GM23338 (cell line): ENCODE measurements at regions not wholly inside any gene's neighbourhood (a gene's known extent, or its start where the extent isn't known, plus 50 kb on each side); places are given as distances from the start of the nearest gene placed in this dataset.

Source experiments
- ATAC-seq: fragments of 200-7000 bp; cut with Tn5 transposase; 3 replicates; pipeline ENCODE4 v1.9.1; 2020
- DNase-seq: peaks from one replicate; pipeline ENCODE4 v3.0.0-alpha.2; 2015; ENCODE audit warnings: low spot score
- H2AFZ ChIP-seq: fragments of 200-600 bp; sonication (generic); 2 replicates; pipeline ENCODE4 v1.8.0; 2016; ENCODE audit warnings: antibody characterized with exemption, mild to moderate bottlenecking, moderate library complexity
- H3F3A ChIP-seq: fragments of 200-600 bp; sonication (generic); replicated peaks from 2 replicates; pipeline ENCODE4 v1.8.0; 2017; ENCODE audit warnings: antibody characterized with exemption, mixed run types, low read depth
- H3K27ac ChIP-seq: fragments of 200-600 bp; sonication (generic); 2 replicates; pipeline ENCODE4 v1.6.1; 2016; ENCODE audit warnings: low read depth
- H3K27me3 ChIP-seq: fragments of 200-600 bp; sonication (generic); 2 replicates; pipeline ENCODE4 v1.8.0; 2016; ENCODE audit warnings: mild to moderate bottlenecking, mixed run types, moderate library complexity; ENCODE audit not compliant: insufficient read depth
- H3K36me3 ChIP-seq: fragments of 200-600 bp; sonication (generic); 2 replicates; pipeline ENCODE4 v1.8.0; 2016; ENCODE audit warnings: mild to moderate bottlenecking; ENCODE audit not compliant: insufficient read depth
- H3K4me1 ChIP-seq: fragments of 200-600 bp; sonication (generic); 2 replicates; pipeline ENCODE4 v1.8.0; 2016; ENCODE audit warnings: mild to moderate bottlenecking, moderate library complexity; ENCODE audit not compliant: insufficient read depth
- H3K4me2 ChIP-seq: fragments of 200-600 bp; sonication (generic); 2 replicates; pipeline ENCODE4 v1.7.1; 2017; ENCODE audit warnings: mixed run types
- H3K4me3 ChIP-seq: fragments of 200-600 bp; sonication (generic); 2 replicates; pipeline ENCODE4 v1.6.1; 2016; ENCODE audit warnings: mixed run types
- H3K79me2 ChIP-seq: fragments of 200-600 bp; sonication (generic); replicated peaks from 2 replicates; pipeline ENCODE4 v1.8.0; 2017; ENCODE audit warnings: mild to moderate bottlenecking; ENCODE audit not compliant: insufficient read depth
- H3K9me2 ChIP-seq: fragments of 200-600 bp; sonication (generic); 2 replicates; pipeline ENCODE4 v1.8.0; 2017; ENCODE audit not compliant: insufficient read depth
- H4K20me1 ChIP-seq: fragments of 200-600 bp; sonication (generic); replicated peaks from 2 replicates; pipeline ENCODE4 v1.8.0; 2017; ENCODE audit warnings: mild to moderate bottlenecking; ENCODE audit not compliant: insufficient read depth
- H3K27ac Mint-ChIP-seq: 2 replicates; pipeline ENCODE4 v1.8.0; 2020; ENCODE audit warnings: inconsistent platforms, mild to moderate bottlenecking, moderate library complexity, mixed read lengths
- H3K27me3 Mint-ChIP-seq: 3 replicates; pipeline ENCODE4 v1.8.0; 2022; ENCODE audit warnings: low read depth, mild to moderate bottlenecking, moderate library complexity, mixed read lengths, inconsistent platforms; ENCODE audit not compliant: insufficient read depth, poor library complexity
- H3K36me3 Mint-ChIP-seq: 3 replicates; pipeline ENCODE4 v1.8.0; 2021; ENCODE audit warnings: low read depth, mild to moderate bottlenecking, inconsistent platforms, moderate library complexity, mixed read lengths
- H3K4me1 Mint-ChIP-seq: 3 replicates; pipeline ENCODE4 v1.8.0; 2020; ENCODE audit warnings: mild to moderate bottlenecking, inconsistent platforms, mixed read lengths
- H3K4me3 Mint-ChIP-seq: 3 replicates; pipeline ENCODE4 v1.8.0; 2021; ENCODE audit warnings: moderate library complexity, mild to moderate bottlenecking, inconsistent platforms, mixed read lengths
- H3K9me3 Mint-ChIP-seq: 3 replicates; pipeline ENCODE4 v1.8.0; 2020; ENCODE audit warnings: moderate library complexity, mild to moderate bottlenecking, inconsistent platforms, mixed read lengths
- CREB1 ChIP-seq: fragments of 250-450 bp; sonication (Bioruptor Pico); IDR thresholded peaks from 2 replicates; pipeline ENCODE4 v1.5.0; 2020; ENCODE audit warnings: low read depth, mild to moderate bottlenecking, moderate library complexity
- EZH2 ChIP-seq: fragments of 200-600 bp; sonication (generic); IDR thresholded peaks from one replicate; pipeline ENCODE4 v1.8.0; 2017; ENCODE audit warnings: antibody characterized with exemption, mild to moderate bottlenecking, low read depth; ENCODE audit not compliant: unreplicated experiment
- EZH2phosphoT487 ChIP-seq: fragments of 200-600 bp; sonication (generic); IDR thresholded peaks from one replicate; pipeline ENCODE4 v1.8.1; 2018; ENCODE audit warnings: antibody characterized with exemption; ENCODE audit not compliant: unreplicated experiment
- JUNB ChIP-seq: IDR thresholded peaks from one replicate; pipeline ENCODE4 v1.6.1; 2016; ENCODE audit warnings: antibody characterized with exemption; ENCODE audit not compliant: unreplicated experiment
- NANOG ChIP-seq: IDR thresholded peaks from 2 replicates; pipeline ENCODE4 v1.6.1; 2016; ENCODE audit warnings: antibody characterized with exemption, borderline replicate concordance
- POLR2AphosphoS5 ChIP-seq: IDR thresholded peaks from 2 replicates; pipeline ENCODE4 v1.6.1; 2016; ENCODE audit warnings: antibody characterized with exemption, low read depth
- STAT1 ChIP-seq: IDR thresholded peaks from one replicate; pipeline ENCODE4 v1.6.1; 2016; ENCODE audit warnings: antibody characterized with exemption; ENCODE audit not compliant: unreplicated experiment
- ZNF114 ChIP-seq: fragments of 250-450 bp; sonication (Bioruptor Pico); IDR thresholded peaks from 2 replicates; pipeline ENCODE4 v1.5.0; 2020; ENCODE audit warnings: mild to moderate bottlenecking, moderate library complexity
- ZNF331 ChIP-seq: fragments of 250-450 bp; sonication (Bioruptor Pico); IDR thresholded peaks from 2 replicates; pipeline ENCODE4 v1.5.0; 2020; ENCODE audit warnings: low read depth, mild to moderate bottlenecking, moderate library complexity
- TF ChIP-seq, protein P1 (sequence below), 2 experiments: fragments of 200-600 bp in 1 of 2; sonication (generic) in 1 of 2; conservative IDR thresholded peaks; 2 replicates each; pipeline versions ENCODE4 v1.5.1 to v1.6.1; 2016 to 2017; ENCODE audit warnings: antibody characterized with exemption in 2 of 2, low read depth in 2 of 2, mild to moderate bottlenecking in 2 of 2, moderate library complexity in 1 of 2
- TF ChIP-seq, protein P2 (sequence below): IDR thresholded peaks from 2 replicates; pipeline ENCODE4 v1.6.1; 2016; ENCODE audit warnings: antibody characterized with exemption
- TF ChIP-seq, protein P3 (sequence below): IDR thresholded peaks from one replicate; pipeline ENCODE4 v1.6.1; 2018; ENCODE audit warnings: antibody characterized with exemption; ENCODE audit not compliant: unreplicated experiment
- TF ChIP-seq, protein P4 (sequence below): fragments of 250-450 bp; sonication (Bioruptor Pico); IDR thresholded peaks from 2 replicates; pipeline ENCODE4 v1.5.0; 2020; ENCODE audit warnings: mild to moderate bottlenecking, moderate library complexity

DNA sequence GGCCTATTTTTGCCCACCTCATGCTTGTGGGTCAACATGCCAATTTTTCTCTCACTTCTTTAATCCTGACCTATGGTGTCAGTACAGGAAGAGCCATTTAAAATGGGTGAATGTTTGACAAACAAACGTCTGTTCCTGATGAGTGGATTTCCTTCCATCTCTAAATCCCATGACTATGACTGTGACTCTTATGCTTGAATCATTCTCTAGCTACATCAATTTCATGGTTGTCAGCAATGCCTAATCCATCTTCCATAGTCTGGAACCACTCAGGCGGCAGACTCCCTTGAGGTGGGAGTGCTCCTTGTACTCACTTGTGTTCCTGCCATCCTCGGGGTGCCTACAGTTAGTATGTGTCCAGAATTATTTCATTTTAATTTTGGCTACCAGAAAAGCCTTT is 194.9 kb upstream of the RPS6KA3 start:
- Histone ChIP-seq H3K27me3 (no peaks in the 10 kb centered on the region), H3F3A (no peaks in the 10 kb centered on the region), H3K9me2 (no peaks in the 10 kb centered on the region), H3K4me3 (no peak overlapping the region), H4K20me1 (no peaks in the 10 kb centered on the region), H2AFZ (no peak overlapping the region), H3K4me2 (no peak overlapping the region), H3K27ac (no peak overlapping the region), H3K36me3 (no peaks in the 10 kb centered on the region), H3K79me2 (no peaks in the 10 kb centered on the region), H3K4me1 (no peaks in the 10 kb centered on the region)
- Mint-ChIP-seq H3K4me3 (no peak overlapping the region), H3K27ac (no peak overlapping the region), H3K36me3 (no peaks in the 10 kb centered on the region), H3K9me3 (no peaks in the 10 kb centered on the region; the same call in 2 of the 3 replicates), H3K4me1 (peaks cover 4% of the 10 kb centered on the region; the same call in 1 of the 3 replicates), H3K27me3 (no peaks in the 10 kb centered on the region)
- no peak for TF ChIP-seq POLR2AphosphoS5
- TF ChIP-seq CREB1 (CRISPR knock-in tag), result no peak
- no peak for TF ChIP-seq ZNF331 (CRISPR knock-in tag)
- no peak for TF ChIP-seq EZH2phosphoT487
- no peak for TF ChIP-seq NANOG
- TF ChIP-seq EZH2, result no peak
- TF ChIP-seq STAT1, result no peak
- TF ChIP-seq, protein P1, sequence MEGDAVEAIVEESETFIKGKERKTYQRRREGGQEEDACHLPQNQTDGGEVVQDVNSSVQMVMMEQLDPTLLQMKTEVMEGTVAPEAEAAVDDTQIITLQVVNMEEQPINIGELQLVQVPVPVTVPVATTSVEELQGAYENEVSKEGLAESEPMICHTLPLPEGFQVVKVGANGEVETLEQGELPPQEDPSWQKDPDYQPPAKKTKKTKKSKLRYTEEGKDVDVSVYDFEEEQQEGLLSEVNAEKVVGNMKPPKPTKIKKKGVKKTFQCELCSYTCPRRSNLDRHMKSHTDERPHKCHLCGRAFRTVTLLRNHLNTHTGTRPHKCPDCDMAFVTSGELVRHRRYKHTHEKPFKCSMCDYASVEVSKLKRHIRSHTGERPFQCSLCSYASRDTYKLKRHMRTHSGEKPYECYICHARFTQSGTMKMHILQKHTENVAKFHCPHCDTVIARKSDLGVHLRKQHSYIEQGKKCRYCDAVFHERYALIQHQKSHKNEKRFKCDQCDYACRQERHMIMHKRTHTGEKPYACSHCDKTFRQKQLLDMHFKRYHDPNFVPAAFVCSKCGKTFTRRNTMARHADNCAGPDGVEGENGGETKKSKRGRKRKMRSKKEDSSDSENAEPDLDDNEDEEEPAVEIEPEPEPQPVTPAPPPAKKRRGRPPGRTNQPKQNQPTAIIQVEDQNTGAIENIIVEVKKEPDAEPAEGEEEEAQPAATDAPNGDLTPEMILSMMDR (conservative IDR thresholded peaks at IDR 0.05; ENCODE audit: low read depth in 2 of 2), result no peak
- TF ChIP-seq JUNB, result no peak
- TF ChIP-seq ZNF114, result no peak
- TF ChIP-seq, protein P2, sequence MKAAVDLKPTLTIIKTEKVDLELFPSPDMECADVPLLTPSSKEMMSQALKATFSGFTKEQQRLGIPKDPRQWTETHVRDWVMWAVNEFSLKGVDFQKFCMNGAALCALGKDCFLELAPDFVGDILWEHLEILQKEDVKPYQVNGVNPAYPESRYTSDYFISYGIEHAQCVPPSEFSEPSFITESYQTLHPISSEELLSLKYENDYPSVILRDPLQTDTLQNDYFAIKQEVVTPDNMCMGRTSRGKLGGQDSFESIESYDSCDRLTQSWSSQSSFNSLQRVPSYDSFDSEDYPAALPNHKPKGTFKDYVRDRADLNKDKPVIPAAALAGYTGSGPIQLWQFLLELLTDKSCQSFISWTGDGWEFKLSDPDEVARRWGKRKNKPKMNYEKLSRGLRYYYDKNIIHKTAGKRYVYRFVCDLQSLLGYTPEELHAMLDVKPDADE, result no peak
- TF ChIP-seq, protein P3, sequence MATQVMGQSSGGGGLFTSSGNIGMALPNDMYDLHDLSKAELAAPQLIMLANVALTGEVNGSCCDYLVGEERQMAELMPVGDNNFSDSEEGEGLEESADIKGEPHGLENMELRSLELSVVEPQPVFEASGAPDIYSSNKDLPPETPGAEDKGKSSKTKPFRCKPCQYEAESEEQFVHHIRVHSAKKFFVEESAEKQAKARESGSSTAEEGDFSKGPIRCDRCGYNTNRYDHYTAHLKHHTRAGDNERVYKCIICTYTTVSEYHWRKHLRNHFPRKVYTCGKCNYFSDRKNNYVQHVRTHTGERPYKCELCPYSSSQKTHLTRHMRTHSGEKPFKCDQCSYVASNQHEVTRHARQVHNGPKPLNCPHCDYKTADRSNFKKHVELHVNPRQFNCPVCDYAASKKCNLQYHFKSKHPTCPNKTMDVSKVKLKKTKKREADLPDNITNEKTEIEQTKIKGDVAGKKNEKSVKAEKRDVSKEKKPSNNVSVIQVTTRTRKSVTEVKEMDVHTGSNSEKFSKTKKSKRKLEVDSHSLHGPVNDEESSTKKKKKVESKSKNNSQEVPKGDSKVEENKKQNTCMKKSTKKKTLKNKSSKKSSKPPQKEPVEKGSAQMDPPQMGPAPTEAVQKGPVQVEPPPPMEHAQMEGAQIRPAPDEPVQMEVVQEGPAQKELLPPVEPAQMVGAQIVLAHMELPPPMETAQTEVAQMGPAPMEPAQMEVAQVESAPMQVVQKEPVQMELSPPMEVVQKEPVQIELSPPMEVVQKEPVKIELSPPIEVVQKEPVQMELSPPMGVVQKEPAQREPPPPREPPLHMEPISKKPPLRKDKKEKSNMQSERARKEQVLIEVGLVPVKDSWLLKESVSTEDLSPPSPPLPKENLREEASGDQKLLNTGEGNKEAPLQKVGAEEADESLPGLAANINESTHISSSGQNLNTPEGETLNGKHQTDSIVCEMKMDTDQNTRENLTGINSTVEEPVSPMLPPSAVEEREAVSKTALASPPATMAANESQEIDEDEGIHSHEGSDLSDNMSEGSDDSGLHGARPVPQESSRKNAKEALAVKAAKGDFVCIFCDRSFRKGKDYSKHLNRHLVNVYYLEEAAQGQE, result no peak
- TF ChIP-seq, protein P4, sequence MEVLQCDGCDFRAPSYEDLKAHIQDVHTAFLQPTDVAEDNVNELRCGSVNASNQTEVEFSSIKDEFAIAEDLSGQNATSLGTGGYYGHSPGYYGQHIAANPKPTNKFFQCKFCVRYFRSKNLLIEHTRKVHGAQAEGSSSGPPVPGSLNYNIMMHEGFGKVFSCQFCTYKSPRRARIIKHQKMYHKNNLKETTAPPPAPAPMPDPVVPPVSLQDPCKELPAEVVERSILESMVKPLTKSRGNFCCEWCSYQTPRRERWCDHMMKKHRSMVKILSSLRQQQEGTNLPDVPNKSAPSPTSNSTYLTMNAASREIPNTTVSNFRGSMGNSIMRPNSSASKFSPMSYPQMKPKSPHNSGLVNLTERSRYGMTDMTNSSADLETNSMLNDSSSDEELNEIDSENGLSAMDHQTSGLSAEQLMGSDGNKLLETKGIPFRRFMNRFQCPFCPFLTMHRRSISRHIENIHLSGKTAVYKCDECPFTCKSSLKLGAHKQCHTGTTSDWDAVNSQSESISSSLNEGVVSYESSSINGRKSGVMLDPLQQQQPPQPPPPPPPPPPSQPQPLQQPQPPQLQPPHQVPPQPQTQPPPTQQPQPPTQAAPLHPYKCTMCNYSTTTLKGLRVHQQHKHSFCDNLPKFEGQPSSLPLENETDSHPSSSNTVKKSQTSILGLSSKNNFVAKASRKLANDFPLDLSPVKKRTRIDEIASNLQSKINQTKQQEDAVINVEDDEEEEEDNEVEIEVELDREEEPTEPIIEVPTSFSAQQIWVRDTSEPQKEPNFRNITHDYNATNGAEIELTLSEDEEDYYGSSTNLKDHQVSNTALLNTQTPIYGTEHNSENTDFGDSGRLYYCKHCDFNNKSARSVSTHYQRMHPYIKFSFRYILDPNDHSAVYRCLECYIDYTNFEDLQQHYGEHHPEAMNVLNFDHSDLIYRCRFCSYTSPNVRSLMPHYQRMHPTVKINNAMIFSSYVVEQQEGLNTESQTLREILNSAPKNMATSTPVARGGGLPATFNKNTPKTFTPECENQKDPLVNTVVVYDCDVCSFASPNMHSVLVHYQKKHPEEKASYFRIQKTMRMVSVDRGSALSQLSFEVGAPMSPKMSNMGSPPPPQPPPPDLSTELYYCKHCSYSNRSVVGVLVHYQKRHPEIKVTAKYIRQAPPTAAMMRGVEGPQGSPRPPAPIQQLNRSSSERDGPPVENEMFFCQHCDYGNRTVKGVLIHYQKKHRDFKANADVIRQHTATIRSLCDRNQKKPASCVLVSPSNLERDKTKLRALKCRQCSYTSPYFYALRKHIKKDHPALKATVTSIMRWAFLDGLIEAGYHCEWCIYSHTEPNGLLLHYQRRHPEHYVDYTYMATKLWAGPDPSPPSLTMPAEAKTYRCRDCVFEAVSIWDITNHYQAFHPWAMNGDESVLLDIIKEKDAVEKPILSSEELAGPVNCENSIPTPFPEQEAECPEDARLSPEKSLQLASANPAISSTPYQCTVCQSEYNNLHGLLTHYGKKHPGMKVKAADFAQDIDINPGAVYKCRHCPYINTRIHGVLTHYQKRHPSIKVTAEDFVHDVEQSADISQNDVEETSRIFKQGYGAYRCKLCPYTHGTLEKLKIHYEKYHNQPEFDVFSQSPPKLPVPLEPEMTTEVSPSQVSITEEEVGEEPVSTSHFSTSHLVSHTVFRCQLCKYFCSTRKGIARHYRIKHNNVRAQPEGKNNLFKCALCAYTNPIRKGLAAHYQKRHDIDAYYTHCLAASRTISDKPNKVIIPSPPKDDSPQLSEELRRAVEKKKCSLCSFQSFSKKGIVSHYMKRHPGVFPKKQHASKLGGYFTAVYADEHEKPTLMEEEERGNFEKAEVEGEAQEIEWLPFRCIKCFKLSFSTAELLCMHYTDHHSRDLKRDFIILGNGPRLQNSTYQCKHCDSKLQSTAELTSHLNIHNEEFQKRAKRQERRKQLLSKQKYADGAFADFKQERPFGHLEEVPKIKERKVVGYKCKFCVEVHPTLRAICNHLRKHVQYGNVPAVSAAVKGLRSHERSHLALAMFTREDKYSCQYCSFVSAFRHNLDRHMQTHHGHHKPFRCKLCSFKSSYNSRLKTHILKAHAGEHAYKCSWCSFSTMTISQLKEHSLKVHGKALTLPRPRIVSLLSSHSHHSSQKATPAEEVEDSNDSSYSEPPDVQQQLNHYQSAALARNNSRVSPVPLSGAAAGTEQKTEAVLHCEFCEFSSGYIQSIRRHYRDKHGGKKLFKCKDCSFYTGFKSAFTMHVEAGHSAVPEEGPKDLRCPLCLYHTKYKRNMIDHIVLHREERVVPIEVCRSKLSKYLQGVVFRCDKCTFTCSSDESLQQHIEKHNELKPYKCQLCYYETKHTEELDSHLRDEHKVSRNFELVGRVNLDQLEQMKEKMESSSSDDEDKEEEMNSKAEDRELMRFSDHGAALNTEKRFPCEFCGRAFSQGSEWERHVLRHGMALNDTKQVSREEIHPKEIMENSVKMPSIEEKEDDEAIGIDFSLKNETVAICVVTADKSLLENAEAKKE (CRISPR knock-in tag), result no peak
- no peak for DNase-seq
- no peak for ATAC-seq
